ENCODE measurements at regions not wholly inside any gene's neighbourhood (a gene's known extent, or its start where the extent isn't known, plus 50 kb on each side); places are given as distances from the start of the nearest gene placed in this dataset.

- H3K4ac ChIP-seq (ENCODE audit: low read depth, low read length): no peak overlapping the region
- WGBS (ENCODE audit: extremely low coverage, insufficient read length, low lambda C conversion rate): no CpG with 5 or more reads among the region's 3 CpGs
- TF ChIP-seq CTCF (conservative IDR thresholded peaks at IDR 0.05): no peak
These were observed 233.2 kb downstream of the LY86 start for GRCh38 chr6:6821639-6822261.

More at GRCh38 chr6:6821639-6822261, 233.2 kb downstream of the LY86 start:
- H2AK5ac ChIP-seq (ENCODE audit: insufficient read length, low read length): no peak overlapping the region
- H3K9ac ChIP-seq (ENCODE audit: extremely low read depth, insufficient read length, low read length): no peak overlapping the region
- Mint-ChIP-seq H3K9me3 (no peaks in the 10 kb centered on the region; a peak in 1 of 5 replicates), H3K27ac (no peak overlapping the region), H3K36me3 (ENCODE audit: insufficient read depth in 1 of 3, low read depth in 3 of 3) (no peaks in the 10 kb centered on the region; a peak in 1 of 7 replicates), H3K4me3 (no peak overlapping the region), H3K4me1 (peaks cover 34 to 39% of the 10 kb centered on the region in 2 experiments), H3K27me3 (ENCODE audit: low read depth) (peaks cover 18% of the 10 kb centered on the region)
- H4K20me1 ChIP-seq (ENCODE audit: control insufficient read depth, insufficient read depth, insufficient read length): no peaks in the 10 kb centered on the region
- no peak overlapping the region for H2BK15ac ChIP-seq (ENCODE audit: low read depth, low read length)
- DNase-seq: no peak
- no peak overlapping the region for H3K18ac ChIP-seq (ENCODE audit: insufficient read length, low read depth, low read length)
- no peak overlapping the region for H3K27ac ChIP-seq (ENCODE audit: insufficient read length, low read depth, low read length)
- H3K4me2 ChIP-seq (ENCODE audit: insufficient read depth, insufficient read length, low read length): no peak overlapping the region
- no peak overlapping the region for H2BK120ac ChIP-seq (ENCODE audit: low read depth, low read length, poor library complexity, severe bottlenecking)
- H3T11ph ChIP-seq (ENCODE audit: low read length): no peak overlapping the region
- H2BK20ac ChIP-seq (ENCODE audit: low read depth, low read length, poor library complexity, severe bottlenecking): no peak overlapping the region
- no peak overlapping the region for H3K56ac ChIP-seq (ENCODE audit: insufficient read length, low read depth, low read length)
- H3K4me1 ChIP-seq (ENCODE audit: insufficient read depth, low read length): peaks cover 4% of the 10 kb centered on the region; the same call in 1 of the 2 replicates
- no peaks in the 10 kb centered on the region for H3K23me2 ChIP-seq (ENCODE audit: insufficient read length, low read depth, low read length, poor library complexity, severe bottlenecking)
- H3K9me3 ChIP-seq (ENCODE audit: control insufficient read depth, low read depth, low read length): no peaks in the 10 kb centered on the region
- H2AFZ ChIP-seq (ENCODE audit: low read length): no peak overlapping the region
- H4K5ac ChIP-seq (ENCODE audit: insufficient read length, low read depth, low read length): no peak overlapping the region
- no peak overlapping the region for H4K8ac ChIP-seq (replicated peaks; ENCODE audit: insufficient read length, low read depth, low read length)
- H3K14ac ChIP-seq (ENCODE audit: insufficient read depth, low read length): no peak overlapping the region
- no peaks in the 10 kb centered on the region for H3K27me3 ChIP-seq (ENCODE audit: insufficient read depth, low read length)
- no peak overlapping the region for H2BK12ac ChIP-seq (ENCODE audit: insufficient read length, low read depth, low read length)
- H3K23ac ChIP-seq (ENCODE audit: insufficient read length, low read depth, low read length): no peak overlapping the region
- H4K91ac ChIP-seq (ENCODE audit: insufficient read length, low read depth, low read length): no peak overlapping the region
- H3K79me1 ChIP-seq (ENCODE audit: insufficient read depth, low read depth, low read length, poor library complexity, severe bottlenecking): no peaks in the 10 kb centered on the region
- no peak overlapping the region for H2BK5ac ChIP-seq (ENCODE audit: insufficient read length, low read length)
- H3K79me2 ChIP-seq (ENCODE audit: insufficient read depth, low read length): no peaks in the 10 kb centered on the region
